Ovary (tissue), 7 donors: ENCODE measurements at regions not wholly inside any gene's neighbourhood (a gene's known extent, or its start where the extent isn't known, plus 50 kb on each side); places are given as distances from the start of the nearest gene placed in this dataset.

Experiments used
- DNase-seq, 5 donors: peaks; one replicate each; pipeline ENCODE4 v3.0.0-alpha.2; 2019 to 2020
- H3K27ac ChIP-seq, 2 donors: fragments of 200-600 bp; one replicate each; pipeline versions ENCODE4 v1.5.1 to v1.8.0; 2019 to 2022
- H3K27me3 ChIP-seq: fragments of 200-600 bp; one replicate; pipeline ENCODE4 v1.8.0; 2022
- H3K36me3 ChIP-seq: fragments of 200-600 bp; sonication (generic); one replicate; pipeline ENCODE4 v1.5.1; 2019
- H3K4me1 ChIP-seq: one replicate; pipeline ENCODE4 v1.8.1; 2013; ENCODE audit warnings: mild to moderate bottlenecking, moderate library complexity; ENCODE audit not compliant: insufficient read depth
- H3K4me3 ChIP-seq: fragments of 200-600 bp; sonication (generic); one replicate; pipeline ENCODE4 v1.5.1; 2017
- H3K9me3 ChIP-seq, 2 donors: fragments of 200-600 bp in 1 of 2; sonication (generic) in 1 of 2; one replicate each; pipeline versions ENCODE4 v1.5.1 to v1.8.1; 2013 to 2019; ENCODE audit warnings: mild to moderate bottlenecking in 1 of 2, moderate library complexity in 1 of 2
- CTCF ChIP-seq, 3 donors: fragments of 450-650 bp in 2 of 3; fragments of 200-600 bp in 1 of 3; IDR thresholded peaks; one replicate each; pipeline versions ENCODE4 v1.5.1 to v1.8.0; 2016 to 2022; ENCODE audit warnings: antibody characterized with exemption in 3 of 3, mild to moderate bottlenecking in 1 of 3
- EP300 ChIP-seq: sonication (generic); formaldehyde crosslinking; IDR thresholded peaks from one replicate; pipeline ENCODE4 v1.6.1; 2017; ENCODE audit warnings: antibody characterized with exemption
- POLR2A ChIP-seq: fragments of 450-650 bp; IDR thresholded peaks from one replicate; pipeline ENCODE4 v1.6.1; 2017; ENCODE audit warnings: antibody characterized with exemption, mild to moderate bottlenecking, moderate library complexity
- WGBS, 3 donors: extraction: QIAGEN DNeasy Blood & Tissue Kit in 1 of 3; methylation state at CpG; one replicate each; pipeline versions ENCODE4 v1.1.5 to v1.1.7; 2013 to 2017; 5-methylcytosine and 5-hydroxymethylcytosine counted together
- intact Hi-C, 4 donors: fragments of 100-400 bp; cut with DNase I; formaldehyde crosslinking; loops; one replicate each; pipeline versions ENCODE4 v1.11.0 to v1.15.1; 2022 to 2023
- donor health status: DM: no; HTN: no; CAD: no; lungs with moderate emphysema.
- donor health status: DM: no; HTN: no; CAD: no.
- donor health status: Bipolar disorder and iron deficiency.
- donor health status: DM: no; HTN: no; CAD: no.
- donor health status: DM: yes; HTN: yes; CAD: no.

- no peak for TF ChIP-seq POLR2A
- TF ChIP-seq EP300, result no peak
- TF ChIP-seq CTCF (IDR thresholded peaks at IDR 0.05), result no peak
- H3K27ac ChIP-seq, result no peak overlapping the region
- H3K27me3 ChIP-seq, result no peaks in the 10 kb centered on the region
- no peak for DNase-seq
- intact Hi-C loops, result no loop called here
- 78 to 87% (median 78%) methylated on average over 2 of the region's 2 CpGs for WGBS, 3 donors
- no peak overlapping the region for H3K4me3 ChIP-seq
- no peaks in the 10 kb centered on the region for H3K36me3 ChIP-seq
- H3K4me1 ChIP-seq, result no peaks in the 10 kb centered on the region
- H3K9me3 ChIP-seq, result no peaks in the 10 kb centered on the region
Observed at GRCh38 chr3:118102737-118103136, 931.9 kb downstream of the IGSF11 start.

GRCh38 chr3:118108201-118108600 lies 926.4 kb downstream of the IGSF11 start:
- H3K4me1 ChIP-seq, result no peaks in the 10 kb centered on the region
- no peak for DNase-seq
- H3K4me3 ChIP-seq, result no peak overlapping the region
- intact Hi-C loops, result no loop called here
- no peak overlapping the region for H3K27ac ChIP-seq
- 5 to 21% (median 18%) methylated on average over 2 of the region's 2 CpGs for WGBS, 3 donors
- no peaks in the 10 kb centered on the region for H3K36me3 ChIP-seq
- TF ChIP-seq CTCF (IDR thresholded peaks at IDR 0.05), result no peak
- no peak for TF ChIP-seq POLR2A
- TF ChIP-seq EP300, result no peak
- no peaks in the 10 kb centered on the region for H3K27me3 ChIP-seq
- H3K9me3 ChIP-seq, result no peaks in the 10 kb centered on the region

GRCh38 chr3:118108769-118109168 lies 925.9 kb downstream of the IGSF11 start:
- Histone ChIP-seq H3K36me3 (no peaks in the 10 kb centered on the region), H3K4me3 (no peak overlapping the region), H3K27ac (no peak overlapping the region), H3K27me3 (no peaks in the 10 kb centered on the region), H3K9me3 (no peaks in the 10 kb centered on the region), H3K4me1 (no peaks in the 10 kb centered on the region)
- 95 to 96% (median 95%) methylated on average over 2 of the region's 2 CpGs for WGBS, 3 donors
- TF ChIP-seq CTCF (IDR thresholded peaks at IDR 0.05) (no peak), EP300 (no peak), POLR2A (no peak)
- intact Hi-C loops, result no loop called here
- no peak for DNase-seq

- Histone ChIP-seq H3K27ac (no peak overlapping the region), H3K4me3 (no peak overlapping the region), H3K9me3 (no peaks in the 10 kb centered on the region), H3K36me3 (no peaks in the 10 kb centered on the region), H3K4me1 (no peaks in the 10 kb centered on the region), H3K27me3 (no peaks in the 10 kb centered on the region)
- intact Hi-C loops, result no loop called here
- no peak for DNase-seq
- WGBS, 3 donors, result 87 to 92% (median 88%) methylated on average over 6 of the region's 6 CpGs
- TF ChIP-seq POLR2A, result no peak
- TF ChIP-seq CTCF (IDR thresholded peaks at IDR 0.05), result no peak
- no peak for TF ChIP-seq EP300
Observed at GRCh38 chr3:118110211-118110610, 924.4 kb downstream of the IGSF11 start.

GRCh38 chr3:118116991-118117390 lies 917.7 kb downstream of the IGSF11 start:
- Histone ChIP-seq H3K9me3 (no peaks in the 10 kb centered on the region), H3K4me3 (no peak overlapping the region), H3K4me1 (no peaks in the 10 kb centered on the region), H3K27ac (no peak overlapping the region), H3K36me3 (no peaks in the 10 kb centered on the region), H3K27me3 (no peaks in the 10 kb centered on the region)
- no peak for DNase-seq
- TF ChIP-seq CTCF (IDR thresholded peaks at IDR 0.05) (no peak), EP300 (no peak), POLR2A (no peak)
- intact Hi-C loops, result no loop called here
- WGBS, 3 donors, result 24 to 43% (median 33%) methylated on average over 3 of the region's 3 CpGs
